AG09309 (cell line): ENCODE measurements at regions not wholly inside any gene's neighbourhood (a gene's known extent, or its start where the extent isn't known, plus 50 kb on each side); places are given as distances from the start of the nearest gene placed in this dataset.

Experiments used
- DNase-seq: peaks from one replicate; pipeline ENCODE4 v3.0.0-alpha.2; 2010; ENCODE audit warnings: low read depth
- H3K4me3 ChIP-seq: 2 replicates; pipeline ENCODE4 v1.5.1; 2011; ENCODE audit warnings: mild to moderate bottlenecking, low read depth, low read length, moderate library complexity; ENCODE audit not compliant: control insufficient read depth
- TF ChIP-seq, protein P1 (sequence below): IDR thresholded peaks from 2 replicates; pipeline ENCODE4 v1.5.1; 2011; ENCODE audit warnings: mild to moderate bottlenecking, low read depth, low read length, inconsistent platforms; ENCODE audit not compliant: insufficient read depth, control insufficient read depth; ENCODE audit errors: missing control alignments

DNA sequence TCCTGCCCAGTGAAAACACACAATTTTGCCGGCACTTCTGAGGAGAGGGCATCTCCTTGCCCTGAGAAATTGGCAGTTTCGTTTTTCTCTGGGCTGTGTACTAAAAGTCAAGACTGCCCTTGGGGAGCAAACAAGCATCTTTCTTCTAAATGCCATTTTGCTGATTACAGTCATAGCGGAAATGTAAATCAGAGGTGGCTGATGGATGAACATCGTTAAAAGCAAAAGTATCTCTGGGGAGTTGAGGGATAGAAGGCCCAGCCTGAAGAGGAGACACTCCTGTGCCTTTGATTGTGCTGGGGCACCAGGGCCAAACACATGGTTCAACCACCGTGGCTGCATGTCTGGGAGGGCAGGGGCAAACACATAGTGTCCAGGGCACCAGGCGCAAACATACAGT is 49.8 kb downstream of the ABCC12 start:
- no peak for DNase-seq
- no peak overlapping the region for H3K4me3 ChIP-seq
- TF ChIP-seq, protein P1, sequence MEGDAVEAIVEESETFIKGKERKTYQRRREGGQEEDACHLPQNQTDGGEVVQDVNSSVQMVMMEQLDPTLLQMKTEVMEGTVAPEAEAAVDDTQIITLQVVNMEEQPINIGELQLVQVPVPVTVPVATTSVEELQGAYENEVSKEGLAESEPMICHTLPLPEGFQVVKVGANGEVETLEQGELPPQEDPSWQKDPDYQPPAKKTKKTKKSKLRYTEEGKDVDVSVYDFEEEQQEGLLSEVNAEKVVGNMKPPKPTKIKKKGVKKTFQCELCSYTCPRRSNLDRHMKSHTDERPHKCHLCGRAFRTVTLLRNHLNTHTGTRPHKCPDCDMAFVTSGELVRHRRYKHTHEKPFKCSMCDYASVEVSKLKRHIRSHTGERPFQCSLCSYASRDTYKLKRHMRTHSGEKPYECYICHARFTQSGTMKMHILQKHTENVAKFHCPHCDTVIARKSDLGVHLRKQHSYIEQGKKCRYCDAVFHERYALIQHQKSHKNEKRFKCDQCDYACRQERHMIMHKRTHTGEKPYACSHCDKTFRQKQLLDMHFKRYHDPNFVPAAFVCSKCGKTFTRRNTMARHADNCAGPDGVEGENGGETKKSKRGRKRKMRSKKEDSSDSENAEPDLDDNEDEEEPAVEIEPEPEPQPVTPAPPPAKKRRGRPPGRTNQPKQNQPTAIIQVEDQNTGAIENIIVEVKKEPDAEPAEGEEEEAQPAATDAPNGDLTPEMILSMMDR, result no peak

DNA sequence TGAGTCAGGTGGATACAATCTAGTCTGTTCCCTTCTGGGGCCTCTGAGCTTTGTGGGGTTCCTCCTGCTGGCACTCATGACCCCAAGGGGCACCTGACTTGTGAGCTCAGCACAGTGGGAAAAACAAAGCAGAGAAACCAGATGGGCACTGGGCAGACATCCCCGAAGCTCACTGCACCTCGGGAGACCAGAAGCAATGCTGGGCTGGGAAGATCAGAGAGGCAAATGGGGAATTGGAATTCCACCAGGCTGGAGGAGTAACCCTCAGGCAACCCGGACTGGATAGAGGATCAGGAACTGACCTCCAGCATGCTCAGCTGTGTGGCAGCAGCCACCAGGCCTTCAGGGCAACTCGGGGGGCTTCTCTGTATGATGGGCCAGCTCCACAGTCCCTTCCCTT is 50.3 kb downstream of the ABCC12 start:
- no peak overlapping the region for H3K4me3 ChIP-seq
- TF ChIP-seq, protein P1, result no peak
- no peak for DNase-seq

DNA sequence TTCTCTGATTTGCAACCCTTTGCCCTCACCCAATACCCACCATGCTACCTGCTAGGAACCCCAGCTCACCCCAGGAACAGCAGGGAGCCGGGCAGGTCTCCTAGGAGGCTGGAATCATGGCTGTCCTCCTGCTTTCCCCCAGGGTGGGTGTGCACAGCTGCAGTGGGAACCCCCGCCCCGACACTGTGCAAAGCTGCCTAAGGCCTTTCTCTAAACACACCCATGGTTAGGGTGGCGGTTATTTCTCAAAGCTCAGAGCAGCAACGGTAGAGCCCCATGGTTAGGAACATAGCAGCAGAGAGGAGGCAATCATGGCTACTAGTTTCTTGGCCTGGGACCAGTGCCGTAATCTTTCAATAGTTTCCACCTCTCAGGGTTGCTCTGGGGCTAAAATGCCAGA is 52.2 kb downstream of the ABCC12 start:
- TF ChIP-seq, protein P1, result no peak
- no peak overlapping the region for H3K4me3 ChIP-seq
- no peak for DNase-seq

DNA sequence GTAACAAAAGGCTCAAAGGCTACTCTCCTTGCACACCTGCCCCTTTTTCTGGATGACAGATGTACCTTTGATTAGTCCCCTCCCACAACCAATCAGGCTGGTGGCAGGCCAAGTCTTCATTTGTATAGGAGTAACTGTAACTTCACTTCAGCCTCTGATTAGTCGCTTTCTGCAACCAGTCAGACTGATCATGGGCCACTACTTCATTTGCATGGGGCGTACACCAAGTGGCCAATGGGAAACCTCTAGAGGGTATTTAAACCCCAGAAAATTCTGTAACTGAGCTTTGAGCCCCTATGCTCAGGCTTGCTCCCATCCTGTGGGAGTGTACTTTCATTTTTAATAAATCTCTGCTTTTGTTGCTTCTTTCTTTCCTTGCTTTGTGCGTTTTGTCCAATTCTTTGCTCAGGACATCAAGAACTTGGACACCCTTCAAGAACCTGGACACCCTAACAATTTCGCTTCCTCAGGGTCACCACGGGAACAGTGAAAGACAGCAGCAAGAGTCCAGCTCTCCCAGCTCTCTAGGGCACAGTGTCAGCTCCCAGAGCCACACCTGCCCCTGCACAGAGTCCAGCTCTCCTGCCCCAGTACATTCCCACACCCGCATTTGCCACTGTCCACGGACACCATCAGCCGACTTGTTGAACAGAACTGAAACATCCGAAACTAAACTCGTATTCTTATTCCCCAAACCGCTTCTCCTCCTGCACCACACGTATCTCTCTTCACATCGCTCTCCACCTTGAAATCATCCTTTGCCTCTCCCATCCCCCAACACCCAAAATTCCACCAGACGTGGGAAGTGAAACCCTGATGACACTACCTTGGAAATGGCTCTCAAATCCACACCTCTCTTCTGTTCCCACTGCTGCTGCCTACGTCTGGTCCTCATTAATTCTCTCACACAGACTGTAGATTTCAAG is 53.4 kb downstream of the ABCC12 start:
- no peak overlapping the region for H3K4me3 ChIP-seq
- DNase-seq, result no peak
- TF ChIP-seq, protein P1, result no peak

DNA sequence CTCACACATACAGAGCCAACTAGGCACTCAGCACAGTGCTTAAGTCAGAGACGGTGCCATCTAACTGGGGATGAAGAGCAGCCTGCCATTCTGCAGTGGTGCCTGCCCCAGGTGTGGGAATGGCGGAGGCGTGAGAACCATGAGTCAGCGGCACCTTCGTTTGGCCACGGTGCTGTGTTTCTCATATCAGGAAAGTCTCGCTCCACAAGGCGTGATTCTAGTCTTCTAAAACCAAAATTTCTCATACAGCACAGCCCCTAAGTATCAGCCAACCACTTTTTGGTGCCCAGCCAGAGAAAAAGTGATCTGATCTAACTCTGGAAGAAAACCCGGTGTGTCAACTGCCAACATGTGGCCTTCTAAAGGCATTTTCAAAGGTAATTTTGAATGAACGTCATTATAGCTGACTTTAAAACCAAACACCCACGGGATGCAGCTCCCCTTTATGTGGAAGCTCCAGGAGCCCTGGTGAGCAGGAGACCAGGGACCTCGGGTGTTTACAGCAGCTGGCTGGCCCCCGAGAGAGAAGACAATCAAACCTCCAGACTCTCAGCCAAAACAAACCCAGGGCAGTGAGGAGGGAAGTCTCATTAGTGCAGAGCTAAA is 54.6 kb downstream of the ABCC12 start:
- DNase-seq, result no peak
- no peak overlapping the region for H3K4me3 ChIP-seq
- TF ChIP-seq, protein P1, result no peak

DNA sequence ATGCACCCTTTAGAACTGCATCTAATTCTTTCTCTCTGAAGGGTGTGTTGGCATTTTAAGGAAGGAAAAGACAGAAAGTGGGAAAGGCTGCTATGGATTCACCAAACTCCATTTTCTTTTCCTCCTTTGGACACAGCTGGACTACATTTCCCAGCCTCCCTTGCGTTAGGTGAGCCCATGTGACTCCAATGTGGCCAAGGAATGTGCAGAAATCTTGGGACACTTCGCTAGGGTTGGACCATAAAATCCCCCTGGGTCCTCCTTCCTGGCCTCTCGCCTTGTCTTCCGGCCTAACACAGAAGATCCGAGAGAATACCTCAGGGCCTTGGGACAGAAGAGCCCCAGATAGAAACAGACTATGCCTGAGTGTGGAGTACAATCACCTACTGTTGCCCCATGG is 56.3 kb downstream of the ABCC12 start:
- H3K4me3 ChIP-seq, result no peak overlapping the region
- TF ChIP-seq, protein P1, result no peak
- no peak for DNase-seq
